ENCODE measurements at regions not wholly inside any gene's neighbourhood (a gene's known extent, or its start where the extent isn't known, plus 50 kb on each side); places are given as distances from the start of the nearest gene placed in this dataset.

DNA sequence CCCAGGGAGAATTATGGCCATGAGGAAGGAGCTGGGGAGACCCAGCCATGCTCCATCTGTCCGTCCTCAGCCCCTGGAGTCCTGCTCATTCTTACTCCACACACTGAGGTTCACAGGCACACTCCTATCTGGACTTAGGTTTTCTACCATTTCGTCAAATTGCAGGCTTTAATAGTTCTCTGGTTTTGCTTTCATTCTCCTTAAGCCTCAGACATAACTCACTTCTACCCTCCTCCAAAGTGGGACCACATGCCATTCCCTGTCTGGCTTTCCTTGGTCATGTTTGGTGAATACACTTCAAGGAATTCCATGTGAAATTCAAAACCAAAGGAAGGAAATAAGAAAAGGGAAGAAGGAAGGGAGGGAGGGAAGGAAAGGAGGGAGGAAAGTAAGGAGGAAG is 115.7 kb downstream of the CMPK2 start:
- Histone ChIP-seq H3K9me3 (no peaks in the 10 kb centered on the region), H3K36me3 (no peaks in the 10 kb centered on the region), H3K4me1 (no peaks in the 10 kb centered on the region), H3K4me3 (no peak overlapping the region), H3K27ac (no peak overlapping the region), H3K27me3 (no peaks in the 10 kb centered on the region)
- in situ Hi-C loops (cut with MboI; ENCODE audit: low sequenced_read_pairs in 4 of 4): no loop called here
- intact Hi-C loops (cut with DNase I; ENCODE audit: low total_unique reads): no loop called here
- TF ChIP-seq, protein P1, sequence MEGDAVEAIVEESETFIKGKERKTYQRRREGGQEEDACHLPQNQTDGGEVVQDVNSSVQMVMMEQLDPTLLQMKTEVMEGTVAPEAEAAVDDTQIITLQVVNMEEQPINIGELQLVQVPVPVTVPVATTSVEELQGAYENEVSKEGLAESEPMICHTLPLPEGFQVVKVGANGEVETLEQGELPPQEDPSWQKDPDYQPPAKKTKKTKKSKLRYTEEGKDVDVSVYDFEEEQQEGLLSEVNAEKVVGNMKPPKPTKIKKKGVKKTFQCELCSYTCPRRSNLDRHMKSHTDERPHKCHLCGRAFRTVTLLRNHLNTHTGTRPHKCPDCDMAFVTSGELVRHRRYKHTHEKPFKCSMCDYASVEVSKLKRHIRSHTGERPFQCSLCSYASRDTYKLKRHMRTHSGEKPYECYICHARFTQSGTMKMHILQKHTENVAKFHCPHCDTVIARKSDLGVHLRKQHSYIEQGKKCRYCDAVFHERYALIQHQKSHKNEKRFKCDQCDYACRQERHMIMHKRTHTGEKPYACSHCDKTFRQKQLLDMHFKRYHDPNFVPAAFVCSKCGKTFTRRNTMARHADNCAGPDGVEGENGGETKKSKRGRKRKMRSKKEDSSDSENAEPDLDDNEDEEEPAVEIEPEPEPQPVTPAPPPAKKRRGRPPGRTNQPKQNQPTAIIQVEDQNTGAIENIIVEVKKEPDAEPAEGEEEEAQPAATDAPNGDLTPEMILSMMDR (IDR thresholded peaks at IDR 0.05 in 4 of 5, conservative IDR thresholded peaks at IDR 0.05 in 1 of 5): no peak
- TF ChIP-seq POLR2A (IDR thresholded peaks at IDR 0.05): no peak
- ATAC-seq: no peak
- DNase-seq: no peak

DNA sequence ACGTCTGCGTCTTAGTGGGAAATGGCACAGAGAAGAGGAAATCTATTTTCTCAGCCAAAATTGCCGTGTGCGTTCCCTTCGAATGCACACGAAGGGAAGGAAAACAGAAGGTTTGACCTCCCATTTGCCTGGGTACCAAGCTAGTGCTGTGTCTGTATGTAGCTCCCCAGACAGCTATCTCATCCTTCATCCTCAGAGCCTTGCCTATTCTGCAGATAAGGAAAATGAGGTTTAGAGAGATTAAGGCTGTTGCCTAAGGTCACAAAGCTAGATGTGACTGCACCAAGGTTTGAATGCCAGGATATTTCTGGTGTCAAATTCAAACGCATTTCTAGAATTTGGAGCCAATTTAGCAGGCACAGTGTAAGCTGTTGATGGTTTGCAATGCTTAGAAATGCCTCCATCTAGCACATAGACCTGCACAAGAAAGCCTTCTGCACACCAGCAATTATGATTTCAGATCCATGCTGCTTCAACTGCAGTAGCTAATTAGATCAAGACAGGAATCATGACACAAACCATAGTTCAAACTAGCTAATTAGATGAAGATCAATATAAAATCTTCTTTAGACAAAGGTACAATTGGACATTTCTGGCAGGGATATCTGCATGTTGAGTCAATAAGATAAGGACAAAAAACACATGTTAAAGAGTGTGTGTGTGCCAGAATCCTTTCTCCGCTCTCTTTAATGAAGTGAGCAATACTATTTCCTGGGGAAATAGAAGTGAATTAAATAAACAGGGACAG is 115.1 kb downstream of the CMPK2 start:
- ATAC-seq: no peak
- no peaks in the 10 kb centered on the region for H3K4me1 ChIP-seq
- no peaks in the 10 kb centered on the region for H3K9me3 ChIP-seq
- TF ChIP-seq, protein P1 (IDR thresholded peaks at IDR 0.05 in 4 of 5, conservative IDR thresholded peaks at IDR 0.05 in 1 of 5): no peak
- TF ChIP-seq POLR2A (IDR thresholded peaks at IDR 0.05): no peak
- intact Hi-C loops (cut with DNase I; ENCODE audit: low total_unique reads) (no loop called here), in situ Hi-C loops (cut with MboI; ENCODE audit: low sequenced_read_pairs in 4 of 4) (no loop called here)
- no peaks in the 10 kb centered on the region for H3K36me3 ChIP-seq
- no peak overlapping the region for H3K4me3 ChIP-seq
- H3K27ac ChIP-seq: no peak overlapping the region
- no peaks in the 10 kb centered on the region for H3K27me3 ChIP-seq
- no peak for DNase-seq

- in situ Hi-C loops (cut with MboI; ENCODE audit: low sequenced_read_pairs in 4 of 4) (no loop called here), intact Hi-C loops (cut with DNase I; ENCODE audit: low total_unique reads) (no loop called here)
- no peaks in the 10 kb centered on the region for H3K27me3 ChIP-seq
- H3K9me3 ChIP-seq: no peaks in the 10 kb centered on the region
- no peak for DNase-seq
- no peak overlapping the region for H3K4me3 ChIP-seq
- H3K4me1 ChIP-seq: no peaks in the 10 kb centered on the region
- H3K36me3 ChIP-seq: no peaks in the 10 kb centered on the region
- H3K27ac ChIP-seq: no peak overlapping the region
- TF ChIP-seq POLR2A (IDR thresholded peaks at IDR 0.05): no peak
- TF ChIP-seq, protein P1 (IDR thresholded peaks at IDR 0.05 in 4 of 5, conservative IDR thresholded peaks at IDR 0.05 in 1 of 5): no peak
- ATAC-seq: no peak
Measured at GRCh38 chr2:6754419-6754818, 111.3 kb downstream of the CMPK2 start.

DNA sequence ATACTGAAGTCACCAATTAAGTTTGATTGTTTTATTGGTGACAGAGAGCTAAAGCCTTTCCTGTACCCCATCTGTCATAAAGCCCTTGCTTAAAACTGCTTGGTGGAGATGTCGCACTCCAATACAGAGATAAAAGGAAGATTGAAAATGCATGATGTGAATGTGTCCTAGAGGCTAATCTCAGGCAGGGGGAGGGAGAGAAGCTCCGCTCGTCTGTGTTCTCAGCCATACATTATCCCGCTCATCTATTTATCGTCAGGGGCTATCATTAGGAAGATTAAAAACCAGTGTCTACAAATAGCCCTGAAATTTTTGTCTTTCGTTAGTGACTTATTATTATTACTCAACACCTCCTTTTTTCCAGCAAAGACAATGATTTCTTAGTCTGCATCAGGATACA is 110.3 kb downstream of the CMPK2 start:
- Histone ChIP-seq H3K4me3 (no peak overlapping the region), H3K4me1 (no peaks in the 10 kb centered on the region), H3K27me3 (no peaks in the 10 kb centered on the region), H3K36me3 (no peaks in the 10 kb centered on the region), H3K27ac (no peak overlapping the region), H3K9me3 (no peaks in the 10 kb centered on the region)
- TF ChIP-seq POLR2A (IDR thresholded peaks at IDR 0.05): no peak
- TF ChIP-seq, protein P1 (IDR thresholded peaks at IDR 0.05 in 4 of 5, conservative IDR thresholded peaks at IDR 0.05 in 1 of 5): no peak
- no peak for DNase-seq
- no peak for ATAC-seq
- intact Hi-C loops (cut with DNase I; ENCODE audit: low total_unique reads): no loop called here
- in situ Hi-C loops (cut with MboI; ENCODE audit: low sequenced_read_pairs in 4 of 4): no loop called here

DNA sequence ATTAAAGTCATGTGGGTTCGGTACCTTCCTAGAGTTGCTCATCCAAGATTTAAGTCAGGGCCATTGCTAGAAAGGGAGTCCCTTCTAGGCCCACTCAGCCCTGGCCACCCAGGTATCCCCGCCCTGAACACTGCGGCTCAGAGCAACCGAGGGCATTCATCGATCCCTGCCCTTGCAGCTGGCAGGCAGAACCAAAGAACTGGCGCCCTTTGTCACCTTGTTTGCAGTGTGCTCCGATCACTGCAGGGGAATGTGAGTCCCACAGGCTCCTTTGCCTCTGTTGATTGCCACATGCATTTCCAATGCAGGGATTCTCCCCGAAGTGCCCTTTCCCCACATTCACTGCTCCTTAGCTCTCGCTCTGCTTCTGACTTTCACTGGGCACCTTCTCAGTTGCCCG is 108.5 kb downstream of the CMPK2 start:
- intact Hi-C loops (cut with DNase I; ENCODE audit: low total_unique reads): no loop called here
- no peak for ATAC-seq

More for the DNA sequence above, 108.5 kb downstream of the CMPK2 start:
- TF ChIP-seq POLR2A (IDR thresholded peaks at IDR 0.05): no peak
- TF ChIP-seq, protein P1 (IDR thresholded peaks at IDR 0.05 in 4 of 5, conservative IDR thresholded peaks at IDR 0.05 in 1 of 5): no peak
- Histone ChIP-seq H3K36me3 (no peaks in the 10 kb centered on the region), H3K27me3 (no peaks in the 10 kb centered on the region), H3K9me3 (no peaks in the 10 kb centered on the region), H3K4me3 (no peak overlapping the region), H3K27ac (no peak overlapping the region), H3K4me1 (no peaks in the 10 kb centered on the region)
- DNase-seq: no peak
- in situ Hi-C loops (cut with MboI; ENCODE audit: low sequenced_read_pairs in 4 of 4): no loop called here

All from gastrocnemius medialis (tissue), 4 donors.